HG03095 (cell line): ENCODE measurements at regions not wholly inside any gene's neighbourhood (a gene's known extent, or its start where the extent isn't known, plus 50 kb on each side); places are given as distances from the start of the nearest gene placed in this dataset.

Experiments used
- ATAC-seq: cut with Tn5 transposase; IDR thresholded peaks from one replicate; pipeline ENCODE4 v1.9.1; 2021; ENCODE audit warnings: moderate library complexity; ENCODE audit not compliant: unreplicated experiment

GRCh38 chr6:106035655-106036054 is 50.5 kb upstream of the PRDM1 start:
- ATAC-seq = no peak

- ATAC-seq = no peak
Observed at GRCh38 chr6:106033806-106034205, 52.3 kb upstream of the PRDM1 start.

- no peak for ATAC-seq
Observed at GRCh38 chr6:106027758-106028157, 58.4 kb upstream of the PRDM1 start.

- ATAC-seq = no peak
Observed at GRCh38 chr6:106026748-106027715, 59.1 kb upstream of the PRDM1 start.

GRCh38 chr6:106025655-106026054 is 60.5 kb upstream of the PRDM1 start:
- ATAC-seq = no peak

- no peak for ATAC-seq
Observed at GRCh38 chr6:106022801-106023200, 63.3 kb upstream of the PRDM1 start.

- no peak for ATAC-seq
Observed at GRCh38 chr6:106017454-106017853, 68.7 kb upstream of the PRDM1 start.

GRCh38 chr6:106014955-106015354 is 71.2 kb upstream of the PRDM1 start:
- ATAC-seq = no peak

- no peak for ATAC-seq
Observed at GRCh38 chr6:106011476-106011875, 74.7 kb upstream of the PRDM1 start.

- ATAC-seq = no peak
Observed at GRCh38 chr6:106005954-106006353, 80.2 kb upstream of the PRDM1 start.

GRCh38 chr6:106005013-106005412 is 81.1 kb upstream of the PRDM1 start:
- no peak for ATAC-seq

GRCh38 chr6:106003268-106003987 is 82.7 kb upstream of the PRDM1 start:
- no peak for ATAC-seq

GRCh38 chr6:106002005-106002404 is 84.1 kb upstream of the PRDM1 start:
- ATAC-seq = no peak

- ATAC-seq = no peak
Observed at GRCh38 chr6:106000935-106001334, 85.2 kb upstream of the PRDM1 start.

GRCh38 chr6:105997482-105997881 is 88.7 kb upstream of the PRDM1 start:
- no peak for ATAC-seq

- no peak for ATAC-seq
Observed at GRCh38 chr6:105995391-105995865, 90.7 kb upstream of the PRDM1 start.

- no peak for ATAC-seq
Observed at GRCh38 chr6:105994591-105995390, 91.3 kb upstream of the PRDM1 start.

GRCh38 chr6:105994118-105994590 is 92.0 kb upstream of the PRDM1 start:
- no peak for ATAC-seq

- no peak for ATAC-seq
Observed at GRCh38 chr6:105993341-105994117, 92.6 kb upstream of the PRDM1 start.

- ATAC-seq = peak; percentile 84
Observed at GRCh38 chr6:105992315-105992961, 93.7 kb upstream of the PRDM1 start.
